Endothelial cell of umbilical vein (primary cell): ENCODE measurements at regions not wholly inside any gene's neighbourhood (a gene's known extent, or its start where the extent isn't known, plus 50 kb on each side); places are given as distances from the start of the nearest gene placed in this dataset.

Experiments
- GATA2 ChIP-seq: IDR thresholded peaks from 2 replicates; pipeline ENCODE4 v1.7.0; 2011; ENCODE audit warnings: low read depth, mild to moderate bottlenecking, moderate library complexity, mixed read lengths, low read length; ENCODE audit not compliant: insufficient read length, insufficient read depth
- MYC ChIP-seq: IDR thresholded peaks from one replicate; pipeline ENCODE4 v1.6.1; 2011; ENCODE audit warnings: mild to moderate bottlenecking, low read depth, low read length
- POLR2A ChIP-seq: IDR thresholded peaks from 2 replicates; pipeline ENCODE4 v1.6.1; 2012; ENCODE audit warnings: low read depth, mild to moderate bottlenecking, control low read depth, low read length
- TF ChIP-seq, protein P1 (sequence below), 2 donors: IDR thresholded peaks; 1 replicate in 1 of 2; 2 replicates in 1 of 2; pipeline ENCODE4 v1.5.1; 2011; ENCODE audit warnings: low read length in 2 of 2, mild to moderate bottlenecking in 2 of 2, moderate library complexity in 2 of 2, control low read depth in 1 of 2, inconsistent platforms in 1 of 2, low read depth in 1 of 2; ENCODE audit not compliant: insufficient read depth in 1 of 2; ENCODE audit errors: extremely low read depth in 1 of 2

- TF ChIP-seq, protein P1, sequence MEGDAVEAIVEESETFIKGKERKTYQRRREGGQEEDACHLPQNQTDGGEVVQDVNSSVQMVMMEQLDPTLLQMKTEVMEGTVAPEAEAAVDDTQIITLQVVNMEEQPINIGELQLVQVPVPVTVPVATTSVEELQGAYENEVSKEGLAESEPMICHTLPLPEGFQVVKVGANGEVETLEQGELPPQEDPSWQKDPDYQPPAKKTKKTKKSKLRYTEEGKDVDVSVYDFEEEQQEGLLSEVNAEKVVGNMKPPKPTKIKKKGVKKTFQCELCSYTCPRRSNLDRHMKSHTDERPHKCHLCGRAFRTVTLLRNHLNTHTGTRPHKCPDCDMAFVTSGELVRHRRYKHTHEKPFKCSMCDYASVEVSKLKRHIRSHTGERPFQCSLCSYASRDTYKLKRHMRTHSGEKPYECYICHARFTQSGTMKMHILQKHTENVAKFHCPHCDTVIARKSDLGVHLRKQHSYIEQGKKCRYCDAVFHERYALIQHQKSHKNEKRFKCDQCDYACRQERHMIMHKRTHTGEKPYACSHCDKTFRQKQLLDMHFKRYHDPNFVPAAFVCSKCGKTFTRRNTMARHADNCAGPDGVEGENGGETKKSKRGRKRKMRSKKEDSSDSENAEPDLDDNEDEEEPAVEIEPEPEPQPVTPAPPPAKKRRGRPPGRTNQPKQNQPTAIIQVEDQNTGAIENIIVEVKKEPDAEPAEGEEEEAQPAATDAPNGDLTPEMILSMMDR (IDR thresholded peaks at IDR 0.05; ENCODE audit: extremely low read depth in 1 of 2, insufficient read depth in 1 of 2, low read depth in 1 of 2, low read length in 2 of 2), result no peak
- TF ChIP-seq POLR2A (no peak), GATA2 (no peak), MYC (no peak)
Observed at GRCh38 chr12:76155157-76155670, 70.7 kb upstream of the NAP1L1 start.
